ENCODE measurements at regions not wholly inside any gene's neighbourhood (a gene's known extent, or its start where the extent isn't known, plus 50 kb on each side); places are given as distances from the start of the nearest gene placed in this dataset.

DNA sequence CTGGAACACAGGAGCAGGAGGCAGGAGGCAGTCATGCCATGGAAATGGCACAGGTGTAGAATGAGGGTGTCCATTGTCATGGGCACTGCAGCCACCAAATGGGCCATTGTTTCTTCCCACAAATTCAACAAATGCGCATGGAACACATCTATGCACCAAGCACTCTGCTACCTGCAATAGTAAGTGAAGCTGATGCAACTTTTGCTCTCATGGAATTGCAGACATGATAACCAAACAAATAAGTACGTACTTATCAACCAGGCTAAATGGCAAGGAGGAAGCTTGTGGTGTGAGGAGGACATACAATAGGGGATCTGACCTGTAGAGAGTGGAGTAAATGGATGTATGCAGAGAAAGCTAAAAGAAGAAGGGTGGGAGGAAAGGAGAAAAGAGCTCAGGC is 116.8 kb downstream of the TRIM36 start:
- TF ChIP-seq CTCF (IDR thresholded peaks at IDR 0.05; ENCODE audit: control extremely low read depth in 1 of 3, insufficient read depth in 1 of 3, low read depth in 1 of 3, low read length in 3 of 3), result no peak
- TF ChIP-seq POLR2A (IDR thresholded peaks at IDR 0.05; ENCODE audit: control extremely low read depth in 1 of 2, low read depth in 2 of 2, low read length in 2 of 2), result no peak
- no peak for TF ChIP-seq CHD1 (IDR thresholded peaks at IDR 0.05; ENCODE audit: low read depth, low read length)
- TF ChIP-seq EP300 (IDR thresholded peaks at IDR 0.05; ENCODE audit: borderline replicate concordance in 1 of 2, low read depth in 2 of 2, low read length in 2 of 2), result no peak
- no peak for TF ChIP-seq ATF2 (IDR thresholded peaks at IDR 0.05; ENCODE audit: low read length)
- TF ChIP-seq SP1 (IDR thresholded peaks at IDR 0.05; ENCODE audit: low read depth, low read length), result no peak
- TF ChIP-seq SIX5 (IDR thresholded peaks at IDR 0.05; ENCODE audit: low read depth, low read length), result no peak
- no peak for TF ChIP-seq SRF (IDR thresholded peaks at IDR 0.05; ENCODE audit: low read depth, low read length)
- no peak for TF ChIP-seq RNF2 (IDR thresholded peaks at IDR 0.05; ENCODE audit: borderline replicate concordance, low read depth, low read length, missing control alignments, poor library complexity, severe bottlenecking)
- no peak for TF ChIP-seq MAX (IDR thresholded peaks at IDR 0.05)
- TF ChIP-seq SP2 (IDR thresholded peaks at IDR 0.05; ENCODE audit: low read length), result no peak
- TF ChIP-seq ASH2L (IDR thresholded peaks at IDR 0.05; ENCODE audit: low read length), result no peak

All from H1 (cell line).